HPDE6-E6E7 (cell line): ENCODE measurements at regions not wholly inside any gene's neighbourhood (a gene's known extent, or its start where the extent isn't known, plus 50 kb on each side); places are given as distances from the start of the nearest gene placed in this dataset.

Experiments
- DNase-seq: peaks from one replicate; pipeline ENCODE4 v3.0.0; 2011; ENCODE audit warnings: missing footprints; ENCODE audit errors: extremely low spot score

DNA sequence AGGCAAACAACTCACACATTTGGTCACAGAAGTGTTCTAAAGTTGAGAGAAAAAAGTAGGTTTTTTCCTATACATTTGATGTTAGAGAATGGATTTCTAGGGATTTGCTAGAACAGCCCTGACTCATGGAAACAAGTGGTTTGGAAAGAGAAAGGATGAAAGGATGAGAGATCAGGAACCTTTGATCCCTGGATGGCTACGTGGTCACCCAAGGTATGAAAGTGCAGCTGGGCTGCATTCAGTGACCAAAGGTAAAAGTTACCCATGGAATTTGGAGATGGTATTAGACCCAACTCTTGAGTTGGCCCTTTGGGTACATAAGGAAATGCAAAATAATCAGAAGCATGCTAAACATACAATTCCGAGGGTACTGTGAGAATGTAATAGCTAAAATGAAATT is 61.3 kb upstream of the SPIN1 start:
- no peak for DNase-seq

DNA sequence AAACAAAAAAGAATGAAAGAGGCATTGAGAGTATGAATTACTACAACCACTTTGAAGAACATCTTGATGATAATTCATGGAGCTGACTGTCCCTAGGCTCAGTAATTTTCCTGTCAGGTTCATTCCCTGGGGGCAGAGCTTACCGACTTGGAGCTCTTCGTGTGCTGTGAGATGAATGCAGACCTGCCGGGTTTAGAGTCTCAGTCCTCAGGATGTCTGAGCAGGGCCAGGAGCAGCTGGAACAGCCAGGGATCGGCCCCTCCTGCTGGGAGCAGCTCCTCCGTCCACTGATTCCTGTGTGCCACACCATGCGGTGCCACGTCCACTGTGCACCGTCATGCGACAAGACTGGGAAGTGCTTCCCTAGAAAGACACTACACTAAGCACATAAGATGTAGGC is 62.2 kb upstream of the SPIN1 start:
- no peak for DNase-seq

DNA sequence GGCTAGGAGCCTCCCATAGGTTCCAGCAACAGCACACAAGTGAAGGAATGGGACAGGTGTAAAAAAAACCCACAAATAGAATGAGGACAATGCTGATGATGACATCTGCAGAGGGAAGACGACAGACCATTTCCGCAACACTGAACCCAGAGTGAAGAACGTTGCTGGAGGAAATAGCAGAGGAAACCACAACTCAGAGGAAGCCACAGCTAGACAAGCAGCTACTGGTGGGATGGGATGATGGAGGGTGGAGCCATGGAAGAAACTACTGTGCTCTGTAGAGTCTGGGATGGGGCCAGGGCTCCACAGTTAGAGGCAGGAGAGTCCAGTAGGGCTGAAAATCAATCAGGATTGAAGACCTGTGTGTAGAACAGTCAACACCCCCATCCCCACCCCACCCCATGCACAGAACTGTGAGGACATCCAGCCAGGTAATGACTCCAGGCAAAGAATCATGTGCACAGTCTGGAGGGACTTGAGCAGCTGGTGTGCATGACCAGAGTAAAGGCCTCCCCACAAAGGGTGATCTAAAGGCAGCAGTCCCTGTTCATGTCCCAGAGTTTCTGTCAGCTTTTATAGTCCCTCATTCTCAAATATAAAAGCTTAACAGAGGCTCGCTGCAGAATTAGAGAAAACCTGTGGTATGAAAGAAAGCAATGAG is 65.2 kb upstream of the SPIN1 start:
- no peak for DNase-seq

DNA sequence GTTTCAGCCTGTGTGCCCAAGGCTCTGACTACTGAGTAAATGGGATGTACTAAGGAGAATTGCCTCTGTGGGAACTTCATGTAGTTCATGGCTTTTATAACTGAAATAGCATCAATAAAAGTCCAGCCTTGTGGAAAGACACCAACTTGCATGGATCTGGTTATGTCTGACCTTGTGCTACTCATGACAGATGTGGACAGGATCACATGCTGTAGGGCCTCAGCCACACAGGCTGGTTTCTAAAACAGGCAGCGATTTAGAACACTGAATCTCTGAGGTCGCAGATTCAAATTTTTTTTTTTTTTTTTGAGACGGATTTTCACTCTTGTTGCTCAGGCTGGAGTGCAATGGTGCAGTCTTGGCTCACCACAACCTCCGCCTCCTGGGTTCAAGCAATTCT is 66.5 kb upstream of the SPIN1 start:
- DNase-seq, result no peak

DNA sequence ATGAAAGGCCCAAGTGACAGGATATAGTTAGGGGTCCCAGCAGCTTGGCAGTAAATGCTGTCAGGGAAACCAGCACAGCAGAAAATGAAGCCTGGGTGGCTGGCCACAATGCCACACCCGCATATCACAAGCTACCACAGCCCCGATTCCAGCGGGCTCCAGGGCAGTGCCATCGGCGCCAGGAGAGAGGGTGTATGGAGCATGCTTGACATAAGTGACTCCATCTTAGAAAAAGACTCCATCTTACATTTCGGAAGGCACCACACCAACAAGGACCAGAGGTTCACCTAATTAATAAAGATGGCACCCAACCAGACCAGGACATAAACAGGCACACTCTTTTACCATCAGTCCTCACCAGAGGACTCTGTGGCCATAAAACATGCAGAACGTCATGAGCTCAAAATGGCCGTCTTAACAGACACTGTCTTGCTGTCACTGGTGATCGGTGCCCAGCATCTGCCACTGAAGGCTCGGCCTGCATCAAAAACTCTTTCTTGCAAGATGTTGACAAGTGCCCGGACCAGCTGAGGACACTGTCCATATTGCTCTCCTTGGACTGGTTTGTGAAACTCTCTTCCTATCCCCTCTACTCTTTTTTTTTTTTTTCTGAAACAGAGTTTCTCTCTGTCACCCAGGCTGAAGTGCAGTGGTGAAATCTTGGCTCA is 67.4 kb upstream of the SPIN1 start:
- DNase-seq, result no peak

DNA sequence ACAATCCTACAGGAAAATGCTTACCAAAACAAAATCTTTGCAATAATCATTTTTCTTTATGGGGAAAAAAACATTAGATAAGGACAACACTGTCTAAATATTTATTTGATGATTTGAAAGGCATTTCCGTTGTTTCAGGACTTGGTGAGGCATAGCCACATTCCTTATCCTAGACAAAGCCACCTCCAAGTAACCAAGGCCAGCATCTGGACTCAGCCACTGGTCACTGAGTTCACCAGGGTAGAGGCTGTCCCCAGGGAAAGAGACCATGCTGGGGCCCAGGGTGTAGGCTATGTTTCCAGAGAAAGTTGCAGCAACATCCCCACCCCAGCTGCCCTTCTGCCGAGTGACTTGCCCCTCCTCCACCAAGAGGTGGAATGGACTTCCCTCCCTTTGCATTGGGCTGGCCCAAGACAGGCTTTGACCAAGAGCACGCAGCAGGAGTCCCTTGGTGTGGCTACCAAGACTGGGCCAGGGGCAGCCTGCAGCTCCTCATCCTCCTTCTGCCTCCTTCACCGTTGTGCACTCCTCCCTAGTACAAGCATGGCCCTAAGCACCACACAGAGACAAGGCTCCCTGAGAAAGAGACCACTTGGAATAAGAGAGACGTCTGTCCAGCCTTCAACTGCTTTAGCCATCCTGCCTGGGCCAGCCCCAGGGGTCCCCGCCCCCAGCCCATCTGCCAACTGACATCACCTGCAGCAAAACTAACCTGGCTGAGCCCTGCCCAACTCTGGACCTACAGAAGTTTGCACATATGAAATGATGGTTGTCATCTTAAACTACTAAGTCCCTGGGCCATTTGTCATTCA is 68.1 kb upstream of the SPIN1 start:
- no peak for DNase-seq

DNA sequence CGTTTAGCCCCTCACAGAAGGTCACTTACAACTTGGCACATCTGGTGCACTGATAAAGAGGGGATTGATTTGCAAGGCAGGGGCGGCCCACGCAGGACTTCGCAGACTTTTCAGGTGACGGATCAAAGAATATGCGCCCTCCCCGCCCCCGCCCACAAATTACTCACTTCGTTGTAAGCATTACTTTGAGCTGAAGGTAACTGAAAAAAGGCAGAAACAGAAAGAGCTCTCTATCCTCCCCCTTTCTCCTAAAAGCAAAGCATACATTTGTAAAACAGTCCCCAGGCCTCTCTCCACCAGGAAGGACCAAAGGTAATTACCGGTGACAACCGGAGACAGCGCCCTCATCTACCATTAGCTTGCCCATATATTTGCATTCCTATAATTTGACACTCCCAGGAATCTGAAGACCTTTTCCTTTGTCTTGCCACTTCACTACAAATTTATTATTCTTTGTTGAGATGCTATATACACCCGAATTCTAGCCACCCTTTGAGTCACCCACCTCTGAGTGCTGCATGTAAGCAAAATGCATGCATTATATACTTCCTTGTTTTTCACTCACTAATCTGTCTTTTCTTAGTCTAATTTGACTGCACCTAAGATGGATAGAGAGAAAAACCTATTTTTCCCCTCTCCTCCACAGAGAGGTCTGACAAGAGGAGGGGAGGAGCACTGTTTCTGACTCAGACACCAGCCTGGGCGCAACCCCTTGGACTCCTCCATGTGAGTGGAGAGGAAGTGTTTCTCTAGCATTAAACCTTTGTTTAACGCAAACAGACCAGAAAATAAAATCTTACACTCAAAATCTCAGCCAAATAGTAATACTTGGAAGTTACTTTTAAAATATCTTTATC is 74.7 kb upstream of the SPIN1 start:
- no peak for DNase-seq

DNA sequence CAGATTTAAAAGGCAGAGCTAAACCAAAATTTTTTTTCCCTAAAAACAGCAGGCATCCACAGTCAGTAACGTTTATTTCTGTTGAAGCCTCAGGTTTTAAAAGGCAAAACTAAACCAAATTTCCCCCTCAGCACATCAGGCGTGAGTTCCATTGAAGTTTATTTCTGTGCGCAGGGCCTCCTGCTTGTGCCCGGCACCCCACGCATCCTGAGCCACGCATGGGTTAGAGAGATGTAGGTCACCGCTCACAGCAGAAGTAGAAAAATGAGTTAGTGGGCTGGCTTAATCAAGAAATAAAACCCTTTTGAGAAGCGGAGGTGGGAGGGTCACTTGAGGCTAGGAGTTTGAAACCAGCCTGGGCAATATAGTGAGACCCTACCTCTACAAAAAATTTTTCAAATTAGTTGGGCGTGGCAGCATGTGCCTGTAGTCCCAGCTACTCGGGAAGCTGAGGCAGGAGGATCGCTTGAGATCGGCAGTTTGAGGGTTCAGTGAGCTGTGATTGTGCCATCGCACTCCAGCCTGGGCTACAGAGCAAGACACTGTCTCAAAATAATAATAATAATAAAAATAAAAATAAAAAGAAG is 75.6 kb upstream of the SPIN1 start:
- DNase-seq, result no peak

DNA sequence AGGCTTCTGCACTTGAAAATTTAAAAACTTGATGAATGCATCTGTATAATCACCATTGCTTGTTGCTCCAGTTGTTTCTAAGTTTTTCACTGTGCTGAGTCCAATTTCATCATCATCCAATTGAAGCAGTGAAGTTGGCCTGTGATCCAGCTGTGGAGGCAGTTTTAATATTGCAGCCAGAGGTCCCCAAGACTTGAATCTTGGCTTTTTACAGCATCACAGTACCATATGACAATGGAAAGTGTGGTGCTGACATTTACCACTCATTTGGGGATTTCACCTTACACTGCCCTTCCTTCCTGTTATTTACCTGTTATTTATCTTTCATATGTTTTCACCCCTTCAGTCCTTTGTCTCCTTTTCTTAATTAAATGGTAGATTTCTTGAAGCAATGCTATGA is 76.2 kb upstream of the SPIN1 start:
- DNase-seq, result no peak

DNA sequence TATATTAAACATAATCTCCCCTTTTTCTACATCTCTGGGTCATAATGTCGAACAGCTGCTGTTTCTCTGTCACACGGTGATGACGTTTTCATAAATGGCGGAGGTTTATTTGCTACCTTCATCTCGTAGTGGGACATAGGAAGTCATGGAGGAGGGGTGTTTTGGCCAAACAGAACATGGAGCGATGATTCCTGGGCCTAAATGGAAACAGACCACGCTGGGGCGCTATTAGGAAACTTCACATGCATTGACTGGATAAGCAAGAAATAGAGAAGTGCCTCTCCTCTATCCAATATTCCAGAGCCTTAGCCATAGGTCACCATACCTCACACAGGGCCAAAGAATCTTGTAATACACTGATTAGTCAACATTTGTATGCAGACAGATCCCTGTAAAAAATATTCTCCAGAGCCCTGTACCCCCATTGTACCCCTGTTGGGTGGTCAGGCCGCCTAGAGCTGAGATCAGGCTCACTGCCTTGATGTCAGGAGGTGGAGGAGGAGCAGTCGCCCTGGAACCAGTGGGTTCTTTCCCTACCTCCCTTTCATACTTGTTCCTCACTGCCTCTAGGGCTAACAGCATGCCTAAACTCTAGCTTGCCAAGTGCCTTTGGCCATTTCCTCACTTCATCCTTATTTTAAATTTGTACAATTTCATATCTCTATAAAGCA is 77.8 kb upstream of the SPIN1 start:
- no peak for DNase-seq

DNA sequence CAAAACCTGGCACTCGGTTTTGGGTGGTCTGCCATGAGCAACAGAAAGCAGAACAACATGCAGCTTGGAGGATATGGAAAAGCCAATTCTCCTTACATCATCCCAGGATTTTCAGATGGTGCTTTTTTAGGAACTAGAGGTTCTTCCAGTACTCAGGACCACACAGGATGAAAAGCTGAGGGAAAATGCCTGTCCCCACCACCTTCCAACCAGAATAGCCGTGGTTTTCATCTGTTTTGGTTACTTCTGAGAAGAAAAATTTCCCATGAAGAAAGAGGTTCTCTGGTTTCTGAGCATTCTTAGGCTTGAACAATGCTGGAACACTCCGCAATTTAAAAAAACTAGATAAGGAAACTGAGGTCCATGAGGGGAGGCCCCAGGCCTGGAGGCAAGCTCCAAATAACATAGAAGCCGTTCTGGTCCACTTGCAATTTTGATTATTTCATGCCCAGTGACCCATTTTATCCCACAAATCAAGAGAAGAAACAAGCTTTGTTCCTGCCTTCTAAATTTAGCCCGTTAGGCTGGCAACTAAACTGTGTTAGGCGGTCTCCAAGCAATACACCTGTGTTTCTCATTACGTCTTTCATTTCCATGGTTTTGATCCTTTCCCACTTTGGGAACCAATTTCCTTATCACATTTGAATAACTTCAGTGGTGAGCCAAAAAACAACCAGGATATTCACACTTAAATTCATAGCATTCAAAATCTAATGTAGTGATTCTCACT is 79.2 kb upstream of the SPIN1 start:
- no peak for DNase-seq

DNA sequence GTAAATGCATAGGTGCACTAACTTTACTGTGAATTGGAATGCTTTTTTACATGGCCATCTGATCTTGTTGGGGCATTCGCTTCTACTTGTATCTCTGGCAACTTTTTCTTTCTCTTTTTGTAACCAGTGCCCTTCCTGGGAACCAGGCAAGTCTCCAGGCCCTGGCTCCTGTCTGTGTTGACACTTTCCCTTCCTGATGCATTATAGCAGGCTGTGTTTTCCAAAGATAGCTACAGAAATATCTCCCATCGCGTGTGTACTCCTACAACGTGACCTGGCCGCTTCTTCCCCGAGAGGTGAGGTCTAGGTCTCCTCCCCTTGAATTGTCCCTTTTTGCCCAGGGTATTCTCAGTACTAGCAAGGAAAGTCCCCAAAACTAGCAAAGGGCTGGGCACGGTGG is 81.1 kb upstream of the SPIN1 start:
- DNase-seq, result no peak

DNA sequence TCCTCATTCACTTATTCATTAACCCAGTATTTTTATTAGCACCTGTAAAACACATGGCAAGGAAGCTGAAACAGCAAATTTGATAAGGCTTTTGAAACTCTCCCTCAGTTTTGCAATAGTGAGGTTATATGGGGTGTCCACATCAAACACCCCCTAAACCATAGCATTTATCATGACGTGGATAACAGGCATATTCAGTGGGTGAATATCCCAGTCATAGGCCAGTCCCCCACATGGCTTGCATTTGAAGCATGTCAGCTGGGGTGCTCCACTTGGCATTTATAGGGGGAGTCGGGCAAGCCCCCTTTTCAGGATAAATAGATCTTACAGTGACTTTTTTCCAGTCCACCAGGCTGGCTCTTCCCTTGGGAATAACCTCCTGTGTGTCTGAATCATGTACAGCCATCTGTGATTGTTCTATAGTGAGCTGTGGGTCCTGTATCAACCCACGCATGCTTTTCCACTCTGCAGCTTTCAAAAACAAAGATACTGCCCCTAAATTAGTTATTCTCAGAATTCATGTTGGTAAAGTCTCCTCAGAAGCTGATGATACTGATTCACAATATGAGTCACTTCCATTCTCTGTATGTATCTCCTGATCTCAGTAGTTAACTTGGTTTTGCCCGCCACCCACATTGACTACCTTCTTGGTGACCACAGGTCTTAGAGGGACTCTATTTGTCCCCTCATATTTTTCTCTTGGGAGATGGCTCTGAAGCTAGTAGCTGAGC is 84.4 kb upstream of the SPIN1 start:
- no peak for DNase-seq

DNA sequence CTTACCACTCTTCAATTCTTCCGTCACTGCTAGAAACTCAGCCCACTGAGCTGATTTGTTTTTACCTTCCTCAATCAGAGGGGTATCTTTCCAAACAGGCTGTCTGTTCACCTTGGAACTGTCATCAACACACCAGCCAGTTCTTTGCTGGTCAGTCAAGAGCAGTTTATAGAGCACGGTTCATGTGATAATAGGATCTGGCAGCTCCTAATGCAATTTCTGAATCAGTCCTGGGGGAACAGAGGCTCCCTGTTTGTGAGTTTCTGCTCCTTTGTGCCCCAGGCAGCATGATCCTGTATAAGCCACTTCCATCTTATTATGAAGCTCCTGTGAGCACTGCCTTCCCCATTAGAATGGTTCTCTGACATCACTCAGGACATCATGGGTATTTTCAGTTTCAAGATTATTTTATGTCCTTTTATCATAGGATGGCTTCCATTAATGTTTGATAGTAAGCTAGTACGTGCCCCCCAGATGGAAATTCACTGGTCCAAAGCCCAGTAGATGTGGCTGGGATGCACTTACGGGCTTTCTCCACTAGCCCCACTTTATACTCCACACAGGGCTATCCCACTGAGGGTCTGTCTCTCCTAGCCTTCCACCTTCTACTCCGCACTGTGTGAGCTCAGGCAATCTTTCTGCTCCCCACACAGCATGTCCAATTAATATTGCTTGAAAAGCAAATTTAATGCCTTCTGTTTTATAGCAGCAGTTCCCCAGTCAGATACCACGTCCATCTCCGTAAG is 85.5 kb upstream of the SPIN1 start:
- DNase-seq, result no peak

DNA sequence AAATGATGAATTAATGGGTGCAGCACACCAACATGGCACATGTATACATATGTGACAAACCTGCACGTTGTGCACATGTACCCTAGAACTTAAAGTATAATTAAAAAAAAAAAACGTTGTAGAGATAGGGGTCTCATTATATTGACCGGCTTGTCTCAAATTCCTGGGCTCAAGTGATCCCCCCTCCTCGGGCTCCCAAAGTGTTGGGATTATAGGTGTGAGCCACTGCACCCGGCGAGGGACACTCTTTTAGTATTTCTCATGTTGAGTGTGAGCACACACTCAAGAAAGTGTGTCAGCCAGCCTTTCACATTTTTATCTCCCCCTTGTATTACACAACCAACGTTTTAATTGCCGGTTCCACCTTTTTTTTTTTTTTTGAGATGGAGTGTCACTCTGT is 87.7 kb upstream of the SPIN1 start:
- no peak for DNase-seq

DNA sequence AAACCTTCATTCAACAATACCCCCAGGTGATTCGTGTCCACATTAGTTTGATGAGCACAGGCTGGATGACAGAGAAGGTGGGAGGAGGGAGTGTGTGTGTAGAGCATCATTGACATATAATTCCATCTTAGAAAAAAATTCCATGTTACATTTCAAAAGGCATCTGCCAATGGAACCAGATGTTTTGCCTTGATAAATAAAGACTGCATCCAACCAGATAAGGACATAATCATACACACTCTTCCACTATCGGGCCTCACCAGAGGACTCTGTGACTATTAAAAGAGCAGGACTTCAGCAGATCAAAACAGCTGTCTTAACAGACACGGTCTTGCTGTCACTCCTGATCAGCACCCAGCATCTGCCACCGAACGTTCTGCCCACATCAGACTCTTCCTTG is 96.4 kb upstream of the SPIN1 start:
- DNase-seq, result no peak

DNA sequence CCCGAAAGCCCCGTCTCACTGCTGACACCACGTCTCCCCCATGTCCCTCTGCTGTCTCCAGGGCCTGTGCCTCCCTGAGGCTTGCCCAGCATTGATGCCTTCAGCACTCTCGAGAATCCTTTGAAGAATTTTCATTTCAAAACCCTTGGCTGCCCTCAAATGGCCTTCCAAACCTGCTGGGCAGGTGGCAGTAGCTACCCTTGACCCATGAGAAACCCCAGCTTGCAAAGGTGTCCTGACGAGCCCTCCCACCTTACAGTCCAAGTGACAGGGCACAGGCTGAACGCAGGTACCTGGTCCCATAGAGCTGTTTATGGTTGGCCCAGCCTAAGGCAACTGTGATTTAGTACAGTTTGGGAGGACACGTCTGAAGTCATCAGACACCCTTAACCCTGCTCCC is 97.2 kb upstream of the SPIN1 start:
- DNase-seq, result no peak

DNA sequence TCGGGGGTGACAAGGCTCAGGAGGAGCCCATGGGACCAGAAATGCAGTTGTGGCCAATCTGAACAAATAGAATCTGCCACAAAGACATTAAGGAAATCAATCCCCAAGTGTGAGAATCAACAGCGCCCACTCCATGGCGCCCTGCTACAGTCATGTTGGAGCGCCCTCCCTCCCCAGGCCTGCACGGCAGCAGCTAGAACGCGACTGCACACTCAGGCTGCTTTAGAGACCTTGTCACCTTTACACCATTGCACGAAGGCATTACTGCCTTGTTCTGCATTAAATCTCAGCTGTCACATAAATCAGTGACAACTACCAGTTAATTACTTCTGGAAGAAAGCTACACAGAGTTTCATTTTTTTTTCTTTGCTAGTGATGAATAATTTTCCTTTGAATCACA is 98.7 kb upstream of the SPIN1 start:
- DNase-seq, result no peak

DNA sequence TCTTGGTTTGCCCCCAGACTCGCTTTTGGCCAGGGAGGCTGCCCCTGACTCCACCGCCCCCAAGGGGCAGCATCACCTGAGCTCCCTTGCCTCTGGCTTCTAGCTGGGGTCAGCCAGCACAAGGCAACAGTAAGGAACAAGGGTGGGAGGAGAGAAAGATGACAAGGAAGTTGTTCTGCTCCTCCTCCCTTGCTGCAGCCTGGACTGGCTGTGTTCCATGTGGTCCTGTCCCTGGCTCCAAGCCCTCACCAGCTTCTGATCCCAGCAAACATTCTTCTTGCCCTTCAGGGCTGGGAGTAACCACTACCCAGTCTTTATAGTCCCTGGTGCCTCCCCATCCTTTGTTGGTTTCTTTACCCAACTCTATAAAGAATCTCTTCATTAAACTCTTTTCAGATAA is 100.3 kb upstream of the SPIN1 start:
- DNase-seq, result no peak
